ENCODE measurements at regions not wholly inside any gene's neighbourhood (a gene's known extent, or its start where the extent isn't known, plus 50 kb on each side); places are given as distances from the start of the nearest gene placed in this dataset.
"Not testable (repeated sequence)": the region's sequence is repeated elsewhere in the genome, so short reads cannot be mapped to it uniquely, and the experiment has no call there.

DNA sequence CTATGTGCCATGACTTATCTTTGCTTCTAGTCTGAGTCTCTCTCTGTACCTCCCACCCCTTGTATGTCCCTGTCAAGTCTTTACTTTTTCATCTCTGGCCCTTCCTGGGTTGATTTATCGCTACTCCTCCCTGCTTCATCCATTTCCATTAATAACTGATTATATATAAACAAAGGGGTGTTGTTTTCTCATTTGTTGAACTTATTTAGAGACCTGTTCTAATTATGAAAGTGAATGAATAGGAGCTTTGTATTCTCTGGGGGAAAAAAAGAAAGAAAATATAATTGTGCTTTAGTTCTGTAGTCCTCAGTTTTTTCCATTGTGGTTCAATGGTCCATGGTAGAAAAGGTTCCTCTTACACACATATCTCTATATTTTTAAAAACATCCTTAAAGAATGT lies 328.9 kb upstream of the PPP2R3A start:
- no peak for DNase-seq

DNA sequence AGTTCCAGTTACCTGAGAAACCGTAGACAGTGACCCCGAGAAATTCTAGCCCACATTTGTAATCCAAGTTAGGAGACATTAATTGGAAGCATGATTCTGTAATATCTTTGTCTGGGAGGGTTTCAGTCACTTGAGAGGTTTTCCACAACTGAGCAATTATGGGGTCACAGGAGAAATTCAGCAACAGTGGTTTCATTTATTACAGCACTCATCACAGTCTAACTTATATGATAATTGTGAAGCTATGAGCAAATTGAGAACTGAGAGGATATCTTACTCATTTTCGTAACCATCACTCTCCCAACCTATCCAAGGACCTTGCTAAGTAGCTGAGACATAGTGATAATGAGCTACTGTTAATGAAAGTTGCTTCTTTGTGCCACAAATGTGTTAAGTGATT lies 328.5 kb upstream of the PPP2R3A start:
- no peak for DNase-seq

DNA sequence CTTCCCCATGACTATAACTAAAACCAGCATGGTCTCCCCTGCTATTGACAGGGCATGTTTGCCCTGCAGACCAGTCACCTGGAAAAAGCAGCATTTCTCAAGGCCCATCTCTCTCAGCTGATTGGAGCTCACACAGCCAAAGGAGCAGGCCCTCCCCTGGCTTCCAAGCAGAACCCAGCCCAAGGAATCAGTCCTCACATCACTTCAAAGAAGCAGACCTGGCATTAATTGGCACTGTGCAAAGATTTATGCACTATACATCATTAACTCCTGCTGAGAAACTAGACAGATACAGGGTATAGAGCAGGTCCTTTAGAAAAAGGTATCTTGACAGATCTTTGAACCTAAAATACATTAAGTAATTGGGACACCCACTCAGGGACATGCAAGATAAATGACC lies 323.8 kb upstream of the PPP2R3A start:
- no peak for DNase-seq

DNA sequence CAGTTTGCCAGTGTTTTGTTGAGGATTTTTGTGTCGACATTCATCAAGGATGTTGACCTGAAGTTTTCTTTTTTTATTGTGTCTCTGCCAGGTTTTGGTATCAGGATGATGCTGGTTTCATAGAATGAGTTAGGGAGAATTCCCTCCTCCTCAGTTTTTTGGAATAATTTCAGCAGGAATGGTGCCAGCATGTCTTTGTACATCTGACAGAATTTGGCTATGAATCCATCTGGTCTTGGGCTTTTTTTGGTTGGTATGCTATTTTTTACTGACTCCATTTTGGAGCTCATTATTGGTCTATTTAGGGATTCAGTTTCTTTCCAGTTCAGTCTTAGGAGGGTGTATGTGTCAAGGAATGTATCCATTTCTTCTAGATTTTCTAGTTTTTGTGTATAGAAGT lies 320.0 kb upstream of the PPP2R3A start:
- no peak for DNase-seq

DNA sequence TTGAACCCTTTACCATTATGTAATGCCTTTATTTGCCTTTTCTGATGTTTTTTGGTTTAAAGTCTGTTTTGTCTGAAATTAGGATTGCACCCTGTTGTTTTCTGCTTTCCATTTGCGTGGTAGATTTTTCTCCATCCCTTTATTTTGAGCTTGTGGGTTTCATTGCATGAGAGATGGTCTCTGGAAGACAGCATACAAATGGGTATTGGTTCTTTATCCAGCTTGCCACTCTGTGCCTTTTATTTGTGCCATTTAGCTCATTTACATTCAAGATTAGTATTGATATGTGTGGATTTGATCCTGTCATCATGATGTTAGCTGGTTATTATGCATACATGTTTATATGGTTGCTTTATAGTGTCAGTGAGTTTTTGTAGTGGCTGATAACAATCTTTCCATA lies 318.7 kb upstream of the PPP2R3A start:
- DNase-seq: no peak

DNA sequence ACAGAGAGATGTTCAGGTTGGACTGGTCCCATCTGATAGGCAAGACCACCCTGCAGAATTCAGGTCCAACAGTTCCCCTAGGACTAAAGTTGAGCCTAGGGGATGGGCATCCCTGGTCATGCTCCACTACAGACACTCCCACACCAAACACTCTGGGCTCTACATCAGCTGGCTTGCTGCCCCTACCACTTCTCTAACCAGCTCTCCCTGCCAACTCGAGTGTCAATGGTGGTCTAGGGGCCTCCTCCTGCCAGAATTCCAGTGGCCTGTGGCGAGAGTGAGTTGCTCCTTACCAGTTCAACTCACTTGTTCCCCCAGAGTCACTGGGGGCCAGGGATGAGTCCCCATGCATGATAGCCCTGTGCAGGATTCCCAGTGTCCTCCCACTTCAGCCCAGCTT lies 316.2 kb upstream of the PPP2R3A start:
- DNase-seq: no peak

DNA sequence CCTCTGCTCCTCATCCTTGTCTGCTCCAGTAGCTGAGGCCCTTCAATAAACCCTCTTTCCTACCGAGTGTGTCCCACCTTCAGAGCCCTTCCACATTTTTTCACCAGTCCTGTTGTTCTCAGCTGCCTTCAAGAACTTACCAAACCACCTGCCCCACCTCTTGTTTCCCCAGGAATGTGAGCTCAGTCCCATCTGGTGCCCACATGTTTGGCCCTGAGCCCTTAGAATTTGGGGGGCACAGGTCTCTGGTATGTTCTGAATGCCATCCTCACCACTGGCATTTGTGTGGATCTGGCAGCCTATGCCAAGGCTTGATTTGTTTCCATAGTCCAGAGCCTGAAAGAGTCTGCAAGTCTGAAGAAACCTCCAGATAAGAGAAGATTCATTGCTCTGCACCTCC lies 315.2 kb upstream of the PPP2R3A start:
- DNase-seq: no peak

DNA sequence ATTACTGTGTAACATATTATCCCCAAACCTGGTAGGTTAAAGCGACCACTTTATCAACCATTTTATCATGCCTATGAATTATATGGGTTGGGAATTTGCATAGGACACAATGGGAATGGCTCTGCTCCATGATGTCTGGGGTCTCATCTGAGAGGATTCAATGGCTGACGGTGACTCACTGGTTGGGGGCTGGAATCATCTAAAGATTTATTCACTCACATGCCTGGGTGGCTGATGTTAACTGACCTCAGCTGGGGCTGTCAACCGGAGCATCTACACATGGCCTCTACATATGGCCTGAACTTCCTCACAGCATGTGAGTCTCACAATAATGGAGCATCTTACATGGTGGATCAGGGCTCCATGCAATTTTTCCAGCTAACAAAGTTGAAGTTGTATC lies 313.1 kb upstream of the PPP2R3A start:
- no peak for DNase-seq

DNA sequence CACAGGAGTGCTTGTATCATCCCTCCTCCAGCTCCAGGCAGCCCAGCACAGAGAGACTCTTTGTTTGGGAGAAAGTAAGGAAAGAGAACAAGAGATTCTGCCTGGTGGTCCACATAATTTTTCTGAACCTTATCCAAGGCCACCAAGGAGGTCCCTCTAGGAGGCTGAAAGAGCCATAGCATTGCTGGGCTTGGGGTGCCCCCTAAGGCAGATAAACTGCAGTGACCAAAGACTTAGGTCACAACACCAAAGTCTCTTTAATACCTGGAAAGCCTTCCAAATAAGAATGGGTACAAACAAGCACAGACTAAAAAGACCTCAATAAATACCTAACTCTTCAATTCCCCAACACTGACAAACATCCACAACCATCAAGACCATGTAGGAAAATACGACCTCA lies 310.2 kb upstream of the PPP2R3A start:
- no peak for DNase-seq

DNA sequence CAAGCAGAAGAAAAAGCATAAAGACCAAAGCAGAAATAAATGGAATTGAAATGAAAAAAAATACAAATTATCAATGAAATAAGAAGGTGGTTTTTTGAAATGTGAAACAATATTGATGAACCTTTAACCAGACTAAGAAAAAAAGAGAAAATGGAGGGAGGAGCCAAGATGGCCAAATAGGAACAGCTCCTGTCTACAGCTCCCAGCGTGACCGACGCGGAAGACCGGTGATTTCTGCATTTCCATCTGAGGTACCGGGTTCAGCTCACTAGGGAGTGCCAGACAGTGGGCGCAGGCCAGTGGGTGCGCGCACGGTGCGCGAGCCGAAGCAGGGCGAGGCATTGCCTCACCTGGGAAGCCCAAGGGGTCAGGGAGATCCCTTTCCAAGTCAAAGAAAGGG lies 307.1 kb upstream of the PPP2R3A start:
- DNase-seq: not testable (repeated sequence)

DNA sequence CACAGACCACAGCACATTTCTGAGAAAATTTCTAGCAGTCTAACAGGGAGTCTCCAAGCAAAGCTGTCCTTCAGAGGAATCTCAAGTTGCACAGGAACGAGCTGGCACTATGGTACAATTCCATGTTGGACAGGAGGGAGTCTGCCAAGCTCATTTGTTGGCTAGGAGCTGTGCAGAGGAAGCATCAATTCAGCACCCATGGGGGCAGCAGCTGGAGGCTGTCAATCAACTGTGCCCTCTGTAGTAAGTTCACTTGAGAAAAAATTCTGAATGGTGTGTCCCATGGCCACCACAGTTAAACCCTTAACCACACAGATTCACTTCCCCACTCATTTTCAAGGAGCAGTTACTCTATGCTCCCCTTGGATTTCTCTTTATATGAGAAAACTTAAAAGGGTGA lies 298.5 kb upstream of the PPP2R3A start:
- DNase-seq: no peak

DNA sequence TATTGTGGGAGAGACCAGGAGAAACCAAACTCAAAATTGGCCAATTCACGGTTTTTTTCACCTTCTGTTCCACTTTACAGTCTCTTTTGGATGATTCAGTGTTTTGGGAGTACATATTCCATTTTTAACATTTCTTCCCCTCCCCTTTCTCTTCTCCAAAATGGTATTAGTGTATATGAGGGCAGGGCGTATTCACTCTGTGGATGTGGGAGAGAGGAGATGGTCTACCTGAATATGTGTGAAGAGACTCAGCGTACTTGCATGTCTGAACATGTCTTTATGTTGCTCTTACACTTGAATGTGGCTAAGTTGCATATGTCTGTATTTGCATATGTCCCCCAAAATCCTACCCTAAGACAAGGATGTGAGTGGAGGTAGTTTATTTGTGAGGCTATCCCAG lies 291.0 kb upstream of the PPP2R3A start:
- DNase-seq: no peak

DNA sequence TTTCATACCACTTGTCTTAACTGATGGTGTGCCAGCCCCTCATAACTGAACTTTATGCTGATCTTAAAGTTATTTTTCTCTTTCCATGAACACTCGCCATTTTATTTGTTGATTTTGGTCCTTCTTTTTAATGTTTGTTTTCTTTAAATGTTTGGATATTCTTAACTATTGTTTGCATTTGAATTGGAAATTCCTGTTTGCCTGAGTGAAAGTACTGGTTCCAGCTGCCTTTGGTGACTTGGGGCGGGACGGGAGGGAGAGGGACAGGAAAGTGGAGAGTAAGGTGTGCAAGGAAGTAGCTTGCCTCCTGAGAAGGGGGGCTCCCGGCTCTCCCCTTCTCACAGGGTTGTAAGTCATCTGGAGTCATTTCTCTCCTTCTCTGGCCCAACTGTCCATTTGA lies 287.1 kb upstream of the PPP2R3A start:
- no peak for DNase-seq

DNA sequence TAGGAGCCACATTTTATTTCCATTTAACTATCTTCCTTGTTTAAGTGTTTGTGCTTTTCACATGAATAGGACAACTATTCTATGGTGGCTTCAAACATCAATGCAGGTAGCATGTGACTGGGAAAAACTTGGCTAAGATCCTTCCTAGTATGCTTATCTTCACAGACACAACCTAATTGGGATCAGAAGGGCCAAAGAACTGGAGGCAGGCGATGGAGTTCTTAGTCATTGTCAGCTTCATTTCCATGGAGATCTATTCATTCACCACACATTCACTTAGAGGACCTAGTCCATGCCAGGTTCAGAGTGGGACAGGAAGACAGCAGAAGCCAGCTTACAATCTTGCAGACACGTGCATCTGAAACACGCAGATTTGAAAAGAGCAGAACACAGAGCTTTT lies 277.5 kb upstream of the PPP2R3A start:
- no peak for DNase-seq

DNA sequence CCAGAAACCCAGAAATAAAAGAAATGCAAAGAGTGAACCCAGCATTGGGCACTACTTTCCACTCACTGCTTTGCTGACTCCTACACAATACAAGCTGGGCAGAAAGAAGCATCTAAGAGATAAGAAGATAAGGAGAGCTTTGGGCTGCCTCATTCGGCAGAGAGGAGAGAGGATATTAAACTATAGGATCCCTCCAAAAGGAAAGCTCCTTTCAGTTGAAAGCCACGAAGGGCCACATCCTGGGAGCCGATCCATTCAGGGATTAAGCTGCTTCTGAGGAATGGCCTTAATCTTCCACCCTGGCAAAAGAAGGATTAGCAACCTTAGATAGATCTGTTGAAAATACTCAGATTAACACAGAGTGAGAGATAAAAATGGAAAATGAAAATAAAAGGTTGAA lies 274.9 kb upstream of the PPP2R3A start:
- DNase-seq: no peak

DNA sequence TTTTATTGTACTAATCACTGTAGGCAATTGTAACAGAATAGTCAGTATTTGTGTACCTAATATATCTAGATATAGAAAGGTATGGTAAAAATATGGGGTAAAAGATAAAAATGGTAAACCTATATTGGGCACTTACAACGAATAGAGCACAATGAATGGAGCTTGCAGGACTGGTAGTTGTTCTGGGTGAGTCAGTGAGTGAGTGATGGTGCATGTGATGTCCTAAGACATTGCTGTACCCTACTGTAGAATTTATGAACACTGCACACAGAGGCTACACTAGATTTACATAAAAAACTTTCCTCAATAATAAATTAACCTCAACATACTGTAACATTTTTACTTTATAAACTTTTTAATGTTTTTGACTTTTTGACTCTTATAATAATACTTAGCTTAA lies 274.3 kb upstream of the PPP2R3A start:
- DNase-seq: no peak

DNA sequence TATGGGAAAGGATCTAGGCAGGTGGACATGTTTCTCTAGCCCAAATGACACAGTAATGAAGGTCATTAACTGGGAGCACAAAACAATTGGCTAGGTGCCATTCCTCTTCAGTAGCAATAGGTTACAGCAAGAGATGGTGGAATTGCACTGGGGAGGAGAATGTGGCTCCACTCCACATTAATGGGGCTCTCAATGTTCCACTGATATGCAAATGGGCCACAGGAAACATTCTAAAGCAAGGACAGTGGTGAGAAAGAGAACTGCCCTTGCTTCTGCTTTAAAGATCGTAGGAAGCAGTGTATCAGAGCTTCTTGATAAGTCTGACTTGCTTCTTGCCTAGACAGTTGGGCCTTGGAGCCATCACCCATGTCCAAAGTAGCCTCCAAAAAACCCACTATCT lies 271.4 kb upstream of the PPP2R3A start:
- no peak for DNase-seq

DNA sequence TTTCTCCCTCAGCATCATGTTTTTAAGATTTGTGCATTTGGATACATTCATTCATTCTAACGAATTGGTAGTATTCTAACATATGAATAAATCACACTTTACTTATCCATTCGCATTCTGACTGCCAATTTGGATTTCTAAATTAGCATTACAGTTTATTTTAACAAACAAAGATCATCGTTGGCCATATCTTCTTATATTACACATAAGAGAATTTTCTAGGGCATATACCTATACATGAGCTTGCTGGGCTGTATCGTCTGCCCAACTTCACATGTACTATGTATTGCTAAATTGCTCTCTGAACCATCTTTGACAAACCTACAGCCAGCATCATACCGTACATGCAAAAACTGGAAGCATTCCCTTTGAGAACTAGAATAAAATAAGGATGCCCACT lies 265.8 kb upstream of the PPP2R3A start:
- DNase-seq: no peak

DNA sequence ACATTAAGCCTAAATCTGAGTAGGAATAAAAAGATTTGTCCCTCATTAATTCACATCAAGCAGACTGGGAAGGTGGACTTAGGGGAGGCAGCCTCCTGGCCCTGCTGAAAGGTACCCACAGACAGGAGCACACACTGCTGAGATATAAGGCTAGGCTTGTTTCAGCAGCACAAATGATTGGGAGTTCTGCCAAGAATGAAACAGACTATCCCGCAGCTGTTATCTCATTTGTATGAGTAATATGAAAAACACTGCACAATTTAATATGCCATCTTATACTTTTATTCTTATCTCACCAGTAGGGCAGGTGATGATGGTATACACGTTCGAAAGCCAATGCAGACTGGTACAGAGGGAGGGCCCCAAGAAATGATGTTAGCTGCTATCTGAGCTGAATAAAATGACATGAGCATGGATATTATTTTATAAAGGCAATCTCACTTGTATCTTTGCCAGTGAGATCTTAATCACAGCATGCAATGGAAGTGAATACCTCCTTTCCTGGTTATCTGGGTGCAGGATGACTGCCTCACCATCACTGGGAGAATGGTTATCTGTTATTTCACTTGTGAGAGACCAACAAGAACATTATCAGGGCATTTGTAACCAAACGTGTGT lies 258.7 kb upstream of the PPP2R3A start:
- no peak for DNase-seq

DNA sequence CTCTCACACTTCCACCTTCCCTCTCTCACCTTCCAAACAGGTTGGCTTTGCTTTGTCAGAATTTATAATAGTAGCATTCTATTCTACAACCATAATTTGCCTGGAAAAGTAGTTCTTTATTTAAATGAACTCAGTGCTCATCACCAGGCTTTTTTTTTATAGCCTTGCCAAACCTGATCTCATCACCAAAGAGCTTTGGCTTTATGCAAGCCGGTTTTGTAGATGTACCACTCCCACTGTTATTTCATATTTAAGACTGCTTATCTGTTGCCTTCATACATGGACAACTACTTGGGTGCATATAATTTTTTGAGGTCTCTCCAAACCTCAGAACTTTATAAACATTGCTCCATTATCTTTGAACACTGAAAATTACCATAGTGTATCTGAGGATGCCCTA lies 246.1 kb upstream of the PPP2R3A start:
- no peak for DNase-seq

DNA sequence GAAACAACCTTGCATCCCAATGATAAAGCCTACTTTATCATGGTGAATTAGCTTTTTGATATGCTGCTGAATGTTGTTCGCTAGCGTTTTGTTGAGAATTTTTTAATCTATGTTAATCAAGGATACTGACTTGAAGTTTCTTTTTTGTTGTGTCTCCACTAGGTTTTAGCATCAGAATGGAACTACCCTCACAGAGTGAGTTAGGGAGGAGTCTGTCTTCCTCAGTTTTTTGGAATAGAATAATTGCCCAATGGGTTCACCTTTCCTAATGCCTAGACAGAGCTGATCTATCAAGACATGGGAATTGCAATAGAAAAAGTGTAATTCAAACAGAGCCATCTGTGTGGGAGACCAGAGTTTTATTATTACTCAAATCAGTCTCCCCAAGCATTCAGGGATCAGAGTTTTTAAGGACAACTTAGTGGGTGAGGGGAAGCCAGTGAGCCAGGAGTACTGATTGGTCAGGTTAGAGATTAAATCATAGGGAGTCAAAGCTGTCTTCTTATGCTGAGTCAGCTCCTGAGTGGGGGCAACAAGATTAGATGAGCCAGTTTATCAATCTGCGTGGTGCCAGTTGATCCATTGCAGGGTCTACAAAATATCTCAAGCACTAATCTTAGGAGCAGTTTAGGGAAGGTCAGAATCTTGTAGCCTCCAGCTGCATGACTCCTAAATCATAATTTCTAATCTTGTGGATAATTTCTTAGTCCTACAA lies 237.4 kb upstream of the PPP2R3A start:
- DNase-seq: no peak

DNA sequence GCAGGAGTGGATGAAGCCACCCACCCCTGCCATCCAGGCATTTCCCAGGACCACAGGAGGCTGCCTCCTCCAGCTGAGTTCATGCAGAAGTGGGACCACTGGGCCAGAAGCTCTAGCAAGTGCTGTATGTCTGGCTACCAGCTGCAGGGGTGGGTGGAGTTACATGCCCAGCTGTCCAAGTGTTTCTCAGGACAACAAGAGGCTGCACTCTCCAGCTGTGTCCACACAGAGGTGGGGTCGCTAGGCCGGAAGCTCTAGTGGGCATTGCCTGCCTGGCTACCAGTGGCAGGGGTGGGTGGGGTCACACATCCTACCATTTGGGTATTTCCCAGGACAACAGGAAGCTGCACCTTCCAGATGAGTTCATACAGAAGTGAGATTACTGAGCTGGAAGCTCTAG lies 234.0 kb upstream of the PPP2R3A start:
- DNase-seq: no peak

DNA sequence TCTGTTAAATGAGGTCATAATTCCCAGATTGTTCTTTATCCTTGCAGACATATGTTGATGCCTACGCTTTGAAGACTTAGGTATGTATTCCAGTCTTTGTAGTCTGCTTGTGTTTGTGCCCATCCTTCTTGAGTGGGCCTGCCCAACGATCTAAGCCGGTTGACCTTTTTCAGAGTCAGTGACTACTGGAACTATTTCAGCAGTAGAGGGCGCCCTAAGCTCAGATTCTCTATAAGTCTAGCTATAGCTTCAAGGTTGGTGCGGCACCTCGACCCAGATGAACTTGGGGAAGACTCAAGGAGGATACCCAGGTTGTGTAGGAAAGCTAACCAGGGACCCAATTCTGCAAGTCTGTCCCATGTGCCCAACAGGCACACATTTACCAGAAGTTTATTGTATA lies 228.8 kb upstream of the PPP2R3A start:
- DNase-seq: no peak

DNA sequence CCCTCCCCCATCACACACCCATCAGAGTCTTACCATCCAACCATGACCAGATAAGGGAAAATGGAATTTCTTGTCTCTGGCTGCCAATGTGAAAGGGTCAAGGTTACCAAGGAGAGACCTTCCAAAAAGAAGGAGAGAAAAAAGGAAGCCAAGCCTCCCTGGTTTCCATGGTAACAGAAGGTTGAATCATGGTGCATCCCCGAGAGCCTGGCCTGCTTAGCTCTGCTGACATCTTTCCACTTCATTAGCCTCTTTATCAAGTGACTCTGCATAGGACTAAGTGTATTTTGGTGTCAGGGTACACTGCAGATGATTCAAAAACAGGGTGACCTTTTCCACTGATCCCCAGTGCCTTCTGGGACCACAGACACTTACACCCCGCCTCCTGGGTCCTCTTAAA lies 225.7 kb upstream of the PPP2R3A start:
- no peak for DNase-seq

DNA sequence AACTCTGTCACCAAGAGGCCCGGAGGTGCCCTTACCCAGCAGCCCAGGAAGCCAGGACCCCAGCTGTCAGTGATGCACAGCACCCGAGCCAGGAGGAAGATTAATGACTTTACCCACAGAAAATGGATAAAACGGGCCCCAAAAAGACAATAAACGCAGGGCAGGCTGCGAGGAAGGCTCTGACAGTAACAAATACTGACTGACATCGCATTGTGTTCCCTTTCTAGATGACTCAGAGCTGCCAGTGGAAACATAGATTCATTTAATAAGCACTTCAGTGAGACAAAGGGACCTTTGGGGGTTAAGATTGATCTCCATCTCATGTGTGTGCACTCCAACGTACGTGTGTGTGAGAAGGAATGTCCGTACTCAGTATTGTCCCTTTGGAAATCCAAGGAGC lies 225.3 kb upstream of the PPP2R3A start:
- DNase-seq: no peak
